Gastroesophageal sphincter (tissue), 4 donors: ENCODE measurements at regions not wholly inside any gene's neighbourhood (a gene's known extent, or its start where the extent isn't known, plus 50 kb on each side); places are given as distances from the start of the nearest gene placed in this dataset.

Experiments used
- ATAC-seq: fragments of 150-250 bp; one replicate; pipeline ENCODE4 v1.9.1; 2016; ENCODE audit warnings: mild to moderate bottlenecking, moderate library complexity
- H3K27ac ChIP-seq, 4 donors: fragments of 200-600 bp; sonication (generic) in 3 of 4; 1 replicate in 3 of 4; 2 replicates in 1 of 4; pipeline ENCODE4 v1.5.1; 2016 to 2019
- H3K27me3 ChIP-seq: fragments of 200-600 bp; sonication (generic); one replicate; pipeline ENCODE4 v1.5.1; 2019
- H3K36me3 ChIP-seq, 2 donors: fragments of 200-600 bp; sonication (generic); one replicate each; pipeline ENCODE4 v1.5.1; 2019; ENCODE audit warnings: control low read depth in 1 of 2
- H3K4me1 ChIP-seq, 3 donors: fragments of 200-600 bp; sonication (generic); 1 replicate in 2 of 3; 2 replicates in 1 of 3; pipeline ENCODE4 v1.5.1; 2016 to 2019; ENCODE audit warnings: control low read depth in 2 of 3
- H3K4me3 ChIP-seq, 2 donors: fragments of 200-600 bp; sonication (generic); one replicate each; pipeline ENCODE4 v1.5.1; 2019; ENCODE audit warnings: mild to moderate bottlenecking in 1 of 2, moderate library complexity in 1 of 2
- H3K9me3 ChIP-seq, 3 donors: fragments of 200-600 bp; sonication (generic); one replicate each; pipeline ENCODE4 v1.5.1; 2017 to 2019; ENCODE audit warnings: control low read depth in 2 of 3
- CTCF ChIP-seq, 4 experiments: fragments of 200-600 bp in 2 of 4; fragments of 450-650 bp in 2 of 4; sonication (generic) in 1 of 4; IDR thresholded peaks; one replicate each; pipeline ENCODE4 v1.5.1; 2017 to 2019; ENCODE audit warnings: antibody characterized with exemption in 4 of 4, mild to moderate bottlenecking in 2 of 4, moderate library complexity in 2 of 4
- EP300 ChIP-seq: sonication (generic); formaldehyde crosslinking; IDR thresholded peaks from one replicate; pipeline ENCODE4 v1.6.1; 2017; ENCODE audit warnings: antibody characterized with exemption, mild to moderate bottlenecking
- POLR2A ChIP-seq, 2 donors: fragments of 450-650 bp; IDR thresholded peaks; one replicate each; pipeline ENCODE4 v1.6.1; 2017; ENCODE audit warnings: antibody characterized with exemption in 2 of 2, mild to moderate bottlenecking in 2 of 2, moderate library complexity in 1 of 2
- POLR2AphosphoS5 ChIP-seq: sonication (generic); formaldehyde crosslinking; IDR thresholded peaks from one replicate; pipeline ENCODE4 v1.6.1; 2017; ENCODE audit warnings: antibody characterized with exemption
- WGBS, 2 donors: methylation state at CpG; one replicate each; pipeline ENCODE4 v1.1.5; 2018; ENCODE audit warnings: low coverage in 1 of 2; 5-methylcytosine and 5-hydroxymethylcytosine counted together

GRCh38 chr7:109734601-109735000 is 1164.9 kb downstream of the DNAJB9 start:
- Histone ChIP-seq H3K4me1 (no peaks in the 10 kb centered on the region), H3K4me3 (no peak overlapping the region), H3K9me3 (no peaks in the 10 kb centered on the region), H3K27me3 (no peaks in the 10 kb centered on the region), H3K36me3 (no peaks in the 10 kb centered on the region), H3K27ac (no peak overlapping the region)
- TF ChIP-seq POLR2AphosphoS5 (no peak), POLR2A (IDR thresholded peaks at IDR 0.05) (no peak), CTCF (IDR thresholded peaks at IDR 0.05) (no peak), EP300 (no peak)
- ATAC-seq = no peak

GRCh38 chr7:109735881-109736280 is 1166.2 kb downstream of the DNAJB9 start:
- H3K4me1 ChIP-seq = no peaks in the 10 kb centered on the region
- no peaks in the 10 kb centered on the region for H3K36me3 ChIP-seq
- WGBS, 2 donors = 73 to 78% methylated on average over 3 of the region's 5 CpGs
- no peak for ATAC-seq
- H3K4me3 ChIP-seq = no peak overlapping the region
- H3K9me3 ChIP-seq = no peaks in the 10 kb centered on the region
- no peak overlapping the region for H3K27ac ChIP-seq
- TF ChIP-seq CTCF (IDR thresholded peaks at IDR 0.05) (no peak), POLR2AphosphoS5 (no peak), POLR2A (IDR thresholded peaks at IDR 0.05) (no peak), EP300 (no peak)
- no peaks in the 10 kb centered on the region for H3K27me3 ChIP-seq

- no peak for ATAC-seq
- Histone ChIP-seq H3K27ac (no peak overlapping the region), H3K9me3 (no peaks in the 10 kb centered on the region), H3K36me3 (no peaks in the 10 kb centered on the region), H3K4me3 (no peak overlapping the region), H3K4me1 (no peaks in the 10 kb centered on the region), H3K27me3 (no peaks in the 10 kb centered on the region)
- WGBS, 2 donors = 65 to 73% methylated on average over 4 of the region's 4 CpGs
- TF ChIP-seq EP300 (no peak), POLR2AphosphoS5 (no peak), POLR2A (IDR thresholded peaks at IDR 0.05) (no peak), CTCF (IDR thresholded peaks at IDR 0.05) (no peak)
These were observed 1176.2 kb downstream of the DNAJB9 start for GRCh38 chr7:109745677-109746410.

- WGBS, 2 donors = 63 to 88% methylated on average over 1 to 4 of the region's 4 CpGs
- H3K27ac ChIP-seq = no peak overlapping the region
- H3K9me3 ChIP-seq = peaks cover 0 to 8% (median 0%) of the 10 kb centered on the region in 3 donors
- TF ChIP-seq POLR2AphosphoS5 (no peak), CTCF (IDR thresholded peaks at IDR 0.05) (no peak), EP300 (no peak)
- no peak overlapping the region for H3K4me3 ChIP-seq
- H3K36me3 ChIP-seq = no peaks in the 10 kb centered on the region
- ATAC-seq = no peak
- no peaks in the 10 kb centered on the region for H3K4me1 ChIP-seq
- H3K27me3 ChIP-seq = no peaks in the 10 kb centered on the region
These were observed 1181.6 kb downstream of the DNAJB9 start for GRCh38 chr7:109751241-109751640.

- no peaks in the 10 kb centered on the region for H3K27me3 ChIP-seq
- no peak for ATAC-seq
- H3K9me3 ChIP-seq = peaks cover 0 to 8% (median 0%) of the 10 kb centered on the region in 3 donors
- WGBS, 2 donors = 35 to 59% methylated on average over 2 to 4 of the region's 4 CpGs
- no peaks in the 10 kb centered on the region for H3K4me1 ChIP-seq
- no peaks in the 10 kb centered on the region for H3K36me3 ChIP-seq
- TF ChIP-seq EP300 (no peak), CTCF (IDR thresholded peaks at IDR 0.05) (no peak), POLR2AphosphoS5 (no peak), POLR2A (IDR thresholded peaks at IDR 0.05) (no peak)
- H3K27ac ChIP-seq = no peak overlapping the region
- no peak overlapping the region for H3K4me3 ChIP-seq
These were observed 1182.4 kb downstream of the DNAJB9 start for GRCh38 chr7:109752068-109752467.
